Endothelial cell of umbilical vein (primary cell): ENCODE measurements at regions not wholly inside any gene's neighbourhood (a gene's known extent, or its start where the extent isn't known, plus 50 kb on each side); places are given as distances from the start of the nearest gene placed in this dataset.

Source experiments
- GATA2 ChIP-seq: IDR thresholded peaks from 2 replicates; pipeline ENCODE4 v1.7.0; 2011; ENCODE audit warnings: low read depth, mild to moderate bottlenecking, moderate library complexity, mixed read lengths, low read length; ENCODE audit not compliant: insufficient read length, insufficient read depth
- JUN ChIP-seq: IDR thresholded peaks from 2 replicates; pipeline ENCODE4 v1.6.1; 2011; ENCODE audit warnings: borderline replicate concordance, low read depth; ENCODE audit not compliant: insufficient read length, insufficient read depth
- POLR2A ChIP-seq: IDR thresholded peaks from 2 replicates; pipeline ENCODE4 v1.6.1; 2012; ENCODE audit warnings: low read depth, mild to moderate bottlenecking, control low read depth, low read length
- TF ChIP-seq, protein P1 (sequence below), 2 donors: IDR thresholded peaks; 1 replicate in 1 of 2; 2 replicates in 1 of 2; pipeline ENCODE4 v1.5.1; 2011; ENCODE audit warnings: low read length in 2 of 2, mild to moderate bottlenecking in 2 of 2, moderate library complexity in 2 of 2, control low read depth in 1 of 2, inconsistent platforms in 1 of 2, low read depth in 1 of 2; ENCODE audit not compliant: insufficient read depth in 1 of 2; ENCODE audit errors: extremely low read depth in 1 of 2

GRCh38 chr4:124199185-124199584, 513.3 kb downstream of the ANKRD50 start:
- TF ChIP-seq, protein P1, sequence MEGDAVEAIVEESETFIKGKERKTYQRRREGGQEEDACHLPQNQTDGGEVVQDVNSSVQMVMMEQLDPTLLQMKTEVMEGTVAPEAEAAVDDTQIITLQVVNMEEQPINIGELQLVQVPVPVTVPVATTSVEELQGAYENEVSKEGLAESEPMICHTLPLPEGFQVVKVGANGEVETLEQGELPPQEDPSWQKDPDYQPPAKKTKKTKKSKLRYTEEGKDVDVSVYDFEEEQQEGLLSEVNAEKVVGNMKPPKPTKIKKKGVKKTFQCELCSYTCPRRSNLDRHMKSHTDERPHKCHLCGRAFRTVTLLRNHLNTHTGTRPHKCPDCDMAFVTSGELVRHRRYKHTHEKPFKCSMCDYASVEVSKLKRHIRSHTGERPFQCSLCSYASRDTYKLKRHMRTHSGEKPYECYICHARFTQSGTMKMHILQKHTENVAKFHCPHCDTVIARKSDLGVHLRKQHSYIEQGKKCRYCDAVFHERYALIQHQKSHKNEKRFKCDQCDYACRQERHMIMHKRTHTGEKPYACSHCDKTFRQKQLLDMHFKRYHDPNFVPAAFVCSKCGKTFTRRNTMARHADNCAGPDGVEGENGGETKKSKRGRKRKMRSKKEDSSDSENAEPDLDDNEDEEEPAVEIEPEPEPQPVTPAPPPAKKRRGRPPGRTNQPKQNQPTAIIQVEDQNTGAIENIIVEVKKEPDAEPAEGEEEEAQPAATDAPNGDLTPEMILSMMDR (IDR thresholded peaks at IDR 0.05; ENCODE audit: extremely low read depth in 1 of 2, insufficient read depth in 1 of 2, low read depth in 1 of 2, low read length in 2 of 2) = no peak
- no peak for TF ChIP-seq GATA2
- TF ChIP-seq POLR2A = no peak
- TF ChIP-seq JUN = no peak
